Fibroblast of lung (primary cell): ENCODE measurements at regions not wholly inside any gene's neighbourhood (a gene's known extent, or its start where the extent isn't known, plus 50 kb on each side); places are given as distances from the start of the nearest gene placed in this dataset.

Experiments
- DNase-seq, 2 donors: peaks; one replicate each; pipeline versions ENCODE4 v3.0.0 to v3.0.0-alpha.2; 2010; ENCODE audit warnings: low read depth in 2 of 2
- H2AFZ ChIP-seq: 2 replicates; pipeline ENCODE4 v1.5.1; 2012; ENCODE audit warnings: low read length, control low read depth, inconsistent platforms
- H3K27ac ChIP-seq: 2 replicates; pipeline ENCODE4 v1.5.1; 2011; ENCODE audit warnings: low read length, control low read depth; ENCODE audit not compliant: insufficient read depth
- H3K27me3 ChIP-seq: 2 replicates; pipeline ENCODE4 v1.5.1; 2011; ENCODE audit warnings: mild to moderate bottlenecking, low read length; ENCODE audit not compliant: control insufficient read depth, insufficient read depth
- H3K36me3 ChIP-seq: 2 replicates; pipeline ENCODE4 v1.5.1; 2011; ENCODE audit warnings: low read length; ENCODE audit not compliant: control insufficient read depth, insufficient read depth
- H3K4me1 ChIP-seq: 2 replicates; pipeline ENCODE4 v1.5.1; 2011; ENCODE audit warnings: low read length; ENCODE audit not compliant: control insufficient read depth, insufficient read depth; ENCODE audit errors: extremely low read depth
- H3K4me2 ChIP-seq: 2 replicates; pipeline ENCODE4 v1.5.1; 2011; ENCODE audit warnings: low read length, control low read depth; ENCODE audit not compliant: insufficient read depth; ENCODE audit errors: extremely low read depth
- H3K4me3 ChIP-seq, 4 experiments: fragments of 200-600 bp in 1 of 4; sonication (generic) in 1 of 4; replicated peaks in 1 of 4; 2 replicates each; pipeline ENCODE4 v1.5.1; 2011 to 2016; ENCODE audit warnings: low read length in 4 of 4, low read depth in 3 of 4, mild to moderate bottlenecking in 3 of 4, control low read depth in 2 of 4, inconsistent platforms in 1 of 4, mixed read lengths in 1 of 4; ENCODE audit not compliant: insufficient read depth in 1 of 4; ENCODE audit errors: control extremely low read depth in 1 of 4
- H3K79me2 ChIP-seq: 2 replicates; pipeline ENCODE4 v1.5.1; 2012; ENCODE audit warnings: mild to moderate bottlenecking, low read length, inconsistent platforms; ENCODE audit not compliant: control insufficient read depth, insufficient read depth
- H3K9ac ChIP-seq: 2 replicates; pipeline ENCODE4 v1.5.1; 2011; ENCODE audit warnings: mild to moderate bottlenecking, low read length, control low read depth; ENCODE audit not compliant: insufficient read depth
- H3K9me3 ChIP-seq: 2 replicates; pipeline ENCODE4 v1.5.1; 2012; ENCODE audit warnings: low read depth, low read length; ENCODE audit not compliant: control insufficient read depth, insufficient read depth
- H4K20me1 ChIP-seq: 2 replicates; pipeline ENCODE4 v1.5.1; 2011; ENCODE audit warnings: low read length; ENCODE audit not compliant: control insufficient read depth, insufficient read depth; ENCODE audit errors: extremely low read depth
- CTCF ChIP-seq, 2 donors: IDR thresholded peaks in 1 of 2; conservative IDR thresholded peaks in 1 of 2; 1 replicate in 1 of 2; 2 replicates in 1 of 2; pipeline ENCODE4 v1.5.1; 2011 to 2012; ENCODE audit warnings: low read length in 2 of 2, control low read depth in 1 of 2, inconsistent platforms in 1 of 2, low read depth in 1 of 2, mild to moderate bottlenecking in 1 of 2
- EZH2 ChIP-seq: IDR thresholded peaks from 2 replicates; pipeline ENCODE4 v1.5.1; 2012; ENCODE audit warnings: low read length, control low read depth, mild to moderate bottlenecking; ENCODE audit errors: missing control alignments

- Histone ChIP-seq H3K79me2 (no peaks in the 10 kb centered on the region), H3K36me3 (no peaks in the 10 kb centered on the region), H3K9ac (no peak overlapping the region), H3K27ac (no peak overlapping the region), H3K4me3 (no peak overlapping the region), H3K27me3 (peaks cover 7% of the 10 kb centered on the region), H3K4me1 (no peaks in the 10 kb centered on the region), H3K4me2 (no peak overlapping the region), H4K20me1 (no peaks in the 10 kb centered on the region), H2AFZ (no peak overlapping the region), H3K9me3 (no peaks in the 10 kb centered on the region)
- no peak for DNase-seq
- TF ChIP-seq EZH2, result no peak
- TF ChIP-seq CTCF (conservative IDR thresholded peaks at IDR 0.05 in 1 of 2, IDR thresholded peaks at IDR 0.05 in 1 of 2; ENCODE audit: low read depth in 1 of 2, low read length in 2 of 2), result no peak
Observed at GRCh38 chr20:51876313-51876940, 74.1 kb upstream of the SALL4 start.

GRCh38 chr20:51873652-51874051 is 71.3 kb upstream of the SALL4 start:
- H3K9ac ChIP-seq, result no peak overlapping the region
- DNase-seq, result no peak
- H3K79me2 ChIP-seq, result no peaks in the 10 kb centered on the region
- peaks cover 7% of the 10 kb centered on the region for H3K27me3 ChIP-seq
- no peaks in the 10 kb centered on the region for H4K20me1 ChIP-seq
- H3K9me3 ChIP-seq, result no peaks in the 10 kb centered on the region
- H3K4me3 ChIP-seq, result no peak overlapping the region
- no peak overlapping the region for H2AFZ ChIP-seq
- no peak overlapping the region for H3K27ac ChIP-seq
- H3K4me1 ChIP-seq, result no peaks in the 10 kb centered on the region
- no peak for TF ChIP-seq CTCF (conservative IDR thresholded peaks at IDR 0.05 in 1 of 2, IDR thresholded peaks at IDR 0.05 in 1 of 2; ENCODE audit: low read depth in 1 of 2, low read length in 2 of 2)
- no peak for TF ChIP-seq EZH2
- H3K36me3 ChIP-seq, result no peaks in the 10 kb centered on the region
- H3K4me2 ChIP-seq, result no peak overlapping the region

GRCh38 chr20:51871943-51872342 is 69.6 kb upstream of the SALL4 start:
- no peaks in the 10 kb centered on the region for H3K4me1 ChIP-seq
- H4K20me1 ChIP-seq, result no peaks in the 10 kb centered on the region
- no peaks in the 10 kb centered on the region for H3K9me3 ChIP-seq
- no peak overlapping the region for H3K27ac ChIP-seq
- H2AFZ ChIP-seq, result no peak overlapping the region
- no peaks in the 10 kb centered on the region for H3K36me3 ChIP-seq
- H3K79me2 ChIP-seq, result no peaks in the 10 kb centered on the region
- no peak overlapping the region for H3K4me2 ChIP-seq
- TF ChIP-seq CTCF (conservative IDR thresholded peaks at IDR 0.05 in 1 of 2, IDR thresholded peaks at IDR 0.05 in 1 of 2; ENCODE audit: low read depth in 1 of 2, low read length in 2 of 2), result no peak
- no peak for TF ChIP-seq EZH2
- peaks cover 7% of the 10 kb centered on the region for H3K27me3 ChIP-seq
- no peak overlapping the region for H3K9ac ChIP-seq
- H3K4me3 ChIP-seq, result no peak overlapping the region
- DNase-seq, result no peak
